Cerebellar nuclear complex (tissue), 1 donor: ENCODE measurements at regions not wholly inside any gene's neighbourhood (a gene's known extent, or its start where the extent isn't known, plus 50 kb on each side); places are given as distances from the start of the nearest gene placed in this dataset.
"Not testable (repeated sequence)": the region's sequence is repeated elsewhere in the genome, so short reads cannot be mapped to it uniquely, and the experiment has no call there.

Source experiments
- DNase-seq, 2 experiments: peaks; one replicate each; lab custom pipeline; 2025; lab: John Stamatoyannopoulos, UW

DNA sequence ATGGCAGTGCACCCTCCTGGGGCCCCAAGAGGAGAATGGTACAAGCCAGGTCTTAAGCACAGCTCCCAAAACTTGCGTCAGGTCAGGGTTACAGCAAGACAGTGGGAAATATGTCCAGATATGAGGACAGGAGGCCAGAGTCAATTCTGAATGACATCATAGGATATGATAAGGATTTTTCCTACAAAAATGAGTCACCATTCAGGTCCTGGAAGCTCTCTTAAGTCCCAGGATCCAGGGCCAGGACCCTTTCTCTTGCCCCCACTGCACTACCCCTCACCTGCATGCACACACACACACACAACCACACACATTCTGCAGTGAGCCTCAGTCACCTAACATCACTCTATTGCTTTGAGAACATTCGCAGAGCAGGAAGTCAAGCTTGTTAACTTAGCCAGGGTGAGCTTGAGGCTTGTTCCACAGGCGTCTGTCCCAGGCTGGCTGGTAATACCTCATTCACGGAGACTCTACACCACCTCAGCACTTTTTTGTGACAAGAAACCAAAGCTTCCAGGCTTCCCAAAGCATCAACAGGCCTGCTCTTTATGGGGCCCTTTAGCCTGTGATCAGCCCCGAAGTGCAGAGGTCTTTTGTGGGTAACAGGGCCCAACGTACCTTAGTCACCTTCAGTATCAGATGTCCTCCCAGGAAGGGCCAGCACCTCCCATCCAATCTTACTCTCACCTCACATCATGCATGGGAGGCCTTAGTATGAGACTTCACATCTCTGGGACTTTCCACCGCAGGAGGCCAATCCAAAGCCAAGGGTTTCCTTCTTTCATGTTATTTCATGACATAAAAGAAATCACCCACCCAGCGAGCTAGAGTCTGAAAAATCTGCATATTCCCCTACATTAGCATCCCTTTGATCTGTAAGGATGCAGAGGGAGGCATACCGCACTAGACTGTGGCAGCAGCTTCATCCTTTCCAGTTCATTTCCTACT is 74.0 kb upstream of the LIPC start:
- DNase-seq: no peak

DNA sequence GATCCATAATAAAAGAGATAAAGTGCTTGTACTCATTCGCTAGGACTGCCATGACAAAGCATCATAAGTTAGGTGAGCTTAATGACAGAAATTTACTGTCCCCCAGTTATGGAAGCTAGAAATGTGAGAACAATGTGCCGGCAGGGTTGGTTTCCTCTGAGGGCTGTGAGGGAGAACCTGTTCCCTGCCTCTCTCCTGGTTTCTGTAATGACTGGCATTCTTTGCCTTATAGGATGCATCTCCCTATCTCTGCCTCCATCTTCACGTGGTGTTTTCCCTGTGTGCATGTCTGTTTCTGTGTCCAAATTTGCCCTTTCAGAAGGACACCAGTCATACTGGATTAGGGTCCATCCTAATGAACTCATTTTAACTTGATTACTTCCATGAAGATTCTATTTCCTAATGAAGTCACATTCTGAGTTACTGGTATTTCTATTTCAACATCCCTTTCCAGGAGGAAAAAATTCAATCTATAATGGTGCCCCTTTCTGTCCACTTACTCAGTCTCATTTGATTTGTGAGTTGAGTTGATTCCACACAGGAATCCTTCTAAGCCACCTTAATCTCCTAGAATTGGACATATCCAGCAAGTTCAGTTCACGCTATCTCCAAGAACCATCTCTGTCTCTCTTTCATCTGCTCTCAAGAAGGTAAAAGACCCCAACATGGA is 71.2 kb upstream of the LIPC start:
- no peak for DNase-seq

DNA sequence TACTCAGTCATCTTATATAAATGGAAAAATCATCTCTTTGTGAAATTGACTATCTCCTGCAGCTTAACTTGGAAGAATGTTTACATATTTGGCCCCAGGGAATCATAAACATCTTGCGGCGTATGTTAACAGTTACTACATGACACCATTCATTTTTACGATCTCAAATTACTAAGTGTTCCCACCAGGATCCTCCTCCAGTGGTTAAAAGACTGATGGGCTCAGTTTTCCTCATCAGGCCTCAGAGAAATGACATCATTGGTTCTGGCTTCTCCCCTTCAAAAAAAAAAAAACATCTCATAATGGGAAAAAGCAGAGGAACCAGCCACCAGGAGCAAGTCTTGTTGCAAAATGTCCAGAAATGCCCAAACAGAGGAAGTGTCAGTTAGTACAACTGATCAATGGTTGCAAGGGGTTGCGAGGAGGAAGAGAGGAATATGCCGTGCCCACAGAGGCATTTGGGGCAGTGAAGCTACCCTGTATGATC is 70.5 kb upstream of the LIPC start:
- DNase-seq: no peak

DNA sequence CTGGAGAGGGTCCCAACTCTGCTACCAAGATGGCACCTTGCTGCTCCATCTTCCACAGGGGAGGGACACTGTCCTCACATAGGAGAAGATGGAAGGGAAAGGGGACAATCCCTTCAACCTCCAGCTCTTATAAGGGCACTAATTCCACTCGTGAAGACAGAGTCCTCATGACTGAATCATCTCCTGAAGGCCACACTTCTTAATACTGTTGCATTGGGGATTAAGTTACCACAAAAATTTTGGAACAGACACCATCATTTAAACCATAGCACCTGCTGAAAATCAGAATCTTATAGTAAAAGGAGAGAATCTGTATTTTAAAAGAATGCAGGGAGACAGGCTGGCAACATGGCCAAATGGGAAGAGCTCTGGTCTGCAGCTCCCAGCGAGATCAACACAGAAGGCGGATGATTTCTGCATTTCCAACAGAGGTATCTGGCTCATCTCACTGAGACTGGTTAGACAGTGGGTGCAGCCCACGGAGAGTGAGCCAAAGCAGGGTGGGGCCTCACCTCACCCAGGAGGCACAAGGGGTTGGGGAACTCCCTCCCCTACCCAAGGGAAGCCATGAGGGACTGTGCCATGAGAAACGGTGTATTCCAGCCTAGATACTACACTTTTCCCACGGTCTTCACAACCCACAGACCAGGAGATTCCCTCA is 69.4 kb upstream of the LIPC start:
- no peak for DNase-seq

DNA sequence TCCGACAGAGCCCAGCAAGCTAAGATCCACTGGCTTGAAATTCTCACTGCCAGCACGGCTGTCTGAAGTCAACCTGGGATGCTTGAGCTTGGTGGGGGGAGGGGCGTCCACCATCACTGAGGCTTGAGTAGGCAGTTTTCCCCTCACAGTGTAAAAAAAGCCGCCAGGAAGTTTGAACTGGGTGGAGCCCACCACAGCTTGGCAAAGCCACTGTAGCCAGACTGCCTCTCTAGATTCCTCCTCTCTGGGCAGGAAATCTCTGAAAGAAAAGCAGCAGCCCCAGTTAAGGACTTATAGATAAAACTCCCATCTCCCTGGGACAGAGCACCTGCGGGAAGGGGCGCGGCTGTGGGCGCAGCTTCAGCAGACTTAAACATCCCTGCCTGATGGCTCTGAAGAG is 68.7 kb upstream of the LIPC start:
- not testable (repeated sequence) for DNase-seq

DNA sequence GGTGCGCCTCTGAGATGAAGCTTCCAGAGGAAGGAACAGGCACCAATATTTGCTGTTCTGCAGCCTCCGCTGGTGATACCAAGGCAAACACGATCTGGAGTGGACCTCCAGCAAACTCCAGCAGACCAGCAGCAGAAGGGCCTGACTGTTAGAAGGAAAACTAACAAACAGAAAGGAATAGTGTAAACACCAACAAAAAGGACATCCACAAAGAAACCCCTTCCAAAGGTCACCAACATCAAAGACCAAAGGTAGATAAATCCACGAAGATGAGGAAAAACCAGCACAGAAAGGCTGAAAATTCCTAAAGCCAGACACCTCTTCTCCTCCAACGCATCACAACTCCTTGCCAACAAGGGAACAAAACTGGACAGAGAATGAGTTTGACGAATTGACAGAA is 68.1 kb upstream of the LIPC start:
- not testable (repeated sequence) for DNase-seq

DNA sequence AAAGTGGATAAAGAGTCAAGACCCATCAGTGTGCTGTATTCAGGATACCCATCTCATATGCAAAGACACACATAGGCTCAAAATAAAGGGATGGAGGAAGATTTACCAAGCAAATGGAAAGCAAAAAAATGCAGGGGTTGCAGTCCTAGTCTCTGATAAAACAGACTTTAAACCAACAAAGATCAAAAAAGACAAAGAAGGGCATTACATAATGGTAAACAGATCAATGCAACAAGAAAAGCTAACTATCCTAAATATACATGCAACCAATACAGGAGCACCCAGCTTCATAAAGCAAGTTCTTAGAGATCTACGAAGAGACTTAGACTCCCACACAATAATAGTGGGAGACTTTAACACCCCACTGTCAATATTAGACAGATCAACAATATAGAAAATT is 66.7 kb upstream of the LIPC start:
- not testable (repeated sequence) for DNase-seq

DNA sequence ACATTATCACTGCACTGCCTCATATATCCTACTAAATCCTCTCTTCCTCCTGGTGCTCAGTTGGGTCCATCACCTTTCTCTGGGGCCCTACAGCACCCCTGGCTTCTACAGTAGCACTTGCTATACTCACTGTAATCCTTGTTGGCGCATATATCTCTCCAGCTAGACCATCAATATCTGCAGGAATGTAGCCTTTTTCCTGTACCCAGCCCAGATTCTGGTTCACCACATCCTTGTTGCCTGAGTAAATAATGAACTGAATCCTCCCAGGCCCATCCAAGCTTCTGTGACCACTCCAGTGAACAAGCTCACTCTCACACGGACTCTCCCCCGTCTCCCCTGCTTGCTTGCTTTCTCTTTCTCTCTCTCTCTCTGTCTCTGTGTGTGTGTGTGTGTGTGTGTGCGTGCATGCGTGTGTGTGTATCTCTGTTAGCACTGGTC is 62.5 kb upstream of the LIPC start:
- DNase-seq: no peak

DNA sequence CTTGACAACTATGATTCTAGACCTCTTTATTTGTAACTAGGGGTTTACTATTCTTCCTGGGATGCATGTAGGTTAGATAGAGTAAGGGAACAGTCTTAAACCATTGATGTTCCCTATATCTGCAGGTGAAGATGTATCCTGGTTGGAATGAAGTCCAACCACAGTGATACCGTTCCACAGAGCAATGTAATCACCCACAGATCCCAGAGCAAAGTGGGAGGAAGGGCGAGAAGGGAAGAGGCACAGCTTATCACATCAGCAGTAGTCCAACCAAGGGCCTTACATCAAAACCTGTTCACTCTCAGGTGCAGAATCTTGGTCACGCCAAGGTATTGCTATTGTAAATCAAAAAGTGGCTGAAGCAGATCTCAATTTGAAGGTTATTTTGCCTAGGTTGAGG is 61.8 kb upstream of the LIPC start:
- no peak for DNase-seq

DNA sequence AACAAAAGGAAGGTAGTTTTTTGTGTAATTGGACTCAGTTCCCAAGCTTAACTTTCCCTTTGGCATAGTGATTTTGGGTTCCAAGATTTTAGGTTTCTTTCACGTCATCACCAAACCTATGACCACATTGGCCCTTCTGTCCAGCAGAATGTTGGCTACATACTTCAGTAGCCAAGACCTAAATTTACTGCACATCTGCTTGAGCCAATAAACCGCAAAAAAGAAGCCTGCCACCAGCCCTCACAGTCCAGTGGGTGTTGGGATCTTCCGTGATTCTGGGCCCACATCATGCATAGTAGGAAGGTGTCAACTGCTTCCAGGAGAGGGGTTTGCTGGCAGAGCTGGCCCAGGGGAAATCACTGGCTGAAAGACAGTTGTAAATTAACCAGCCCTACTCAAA is 57.6 kb upstream of the LIPC start:
- DNase-seq: no peak

DNA sequence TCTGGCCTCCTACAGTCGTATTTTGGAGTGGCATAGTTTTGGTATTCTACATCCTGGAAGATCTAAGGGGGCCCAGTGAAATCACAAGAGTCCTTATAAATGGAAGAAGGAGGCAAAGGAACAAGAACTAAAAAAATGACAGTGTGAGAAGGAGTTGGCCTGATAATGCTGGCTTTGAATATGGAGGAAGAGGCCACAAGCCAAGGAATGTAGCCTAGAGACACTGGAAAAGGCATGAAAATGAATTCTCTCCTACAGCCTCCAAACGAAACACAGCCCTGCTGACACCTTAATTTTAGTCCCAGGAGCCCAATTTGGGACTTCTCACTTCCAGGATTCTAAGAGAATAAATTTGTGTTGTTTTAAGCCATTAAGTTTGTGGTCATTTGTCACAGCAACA is 54.6 kb upstream of the LIPC start:
- no peak for DNase-seq

DNA sequence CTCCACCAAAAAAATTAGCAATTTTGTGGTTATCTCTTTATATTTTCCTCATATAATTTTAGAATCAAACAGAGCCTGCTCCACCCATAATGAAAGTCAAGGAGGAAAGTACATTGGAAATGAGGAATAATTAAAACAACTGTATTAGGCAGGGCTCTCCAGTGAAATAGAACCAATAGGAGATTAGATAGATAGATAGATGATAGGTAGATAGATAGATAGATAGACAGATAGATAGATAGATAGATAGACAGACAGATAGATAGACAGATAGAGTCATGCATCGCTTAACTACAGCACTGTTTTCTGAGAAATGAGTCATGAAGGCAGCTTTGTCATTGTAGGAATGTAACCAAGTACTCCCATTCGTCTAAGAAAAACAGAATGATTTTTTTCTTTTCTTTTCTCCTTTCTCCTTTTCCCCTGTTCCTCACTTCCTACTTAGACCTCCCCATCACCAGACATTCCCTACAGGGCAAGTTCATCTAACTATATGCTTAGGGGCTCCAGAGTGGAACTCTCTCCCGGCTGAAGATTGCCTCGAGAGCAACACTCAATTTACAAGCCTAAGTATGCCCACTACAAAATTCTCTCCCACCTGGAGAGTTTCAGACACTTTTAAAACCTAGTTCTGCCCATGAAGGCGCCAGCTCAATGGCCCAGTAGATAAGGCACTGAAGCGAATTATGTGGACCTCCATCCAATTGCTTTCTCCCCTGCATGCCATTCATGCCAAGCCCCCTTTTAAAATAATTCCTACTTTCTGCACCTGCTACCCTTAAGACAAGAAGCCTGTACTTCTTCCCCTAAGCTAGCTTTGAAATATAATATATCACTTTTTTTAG is 53.3 kb upstream of the LIPC start:
- no peak for DNase-seq

DNA sequence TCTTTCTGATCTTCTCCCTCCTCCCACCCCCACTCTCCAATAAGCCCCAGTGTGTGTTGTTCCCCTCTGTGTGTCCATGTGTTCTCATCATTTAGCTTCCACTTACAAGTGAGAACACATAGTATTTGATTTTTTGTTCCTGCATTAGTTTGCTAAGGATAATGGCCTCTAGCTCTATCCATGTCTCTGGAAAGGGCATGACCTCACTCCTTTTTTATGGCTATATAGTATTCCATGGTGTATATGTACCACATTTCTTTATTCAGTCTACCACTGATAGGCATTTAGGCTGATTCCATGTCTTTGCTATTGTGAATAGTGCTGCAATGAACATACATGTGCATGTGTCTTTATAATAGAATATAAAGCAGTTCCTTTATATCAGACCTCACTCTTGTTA is 52.3 kb upstream of the LIPC start:
- DNase-seq: not testable (repeated sequence)

DNA sequence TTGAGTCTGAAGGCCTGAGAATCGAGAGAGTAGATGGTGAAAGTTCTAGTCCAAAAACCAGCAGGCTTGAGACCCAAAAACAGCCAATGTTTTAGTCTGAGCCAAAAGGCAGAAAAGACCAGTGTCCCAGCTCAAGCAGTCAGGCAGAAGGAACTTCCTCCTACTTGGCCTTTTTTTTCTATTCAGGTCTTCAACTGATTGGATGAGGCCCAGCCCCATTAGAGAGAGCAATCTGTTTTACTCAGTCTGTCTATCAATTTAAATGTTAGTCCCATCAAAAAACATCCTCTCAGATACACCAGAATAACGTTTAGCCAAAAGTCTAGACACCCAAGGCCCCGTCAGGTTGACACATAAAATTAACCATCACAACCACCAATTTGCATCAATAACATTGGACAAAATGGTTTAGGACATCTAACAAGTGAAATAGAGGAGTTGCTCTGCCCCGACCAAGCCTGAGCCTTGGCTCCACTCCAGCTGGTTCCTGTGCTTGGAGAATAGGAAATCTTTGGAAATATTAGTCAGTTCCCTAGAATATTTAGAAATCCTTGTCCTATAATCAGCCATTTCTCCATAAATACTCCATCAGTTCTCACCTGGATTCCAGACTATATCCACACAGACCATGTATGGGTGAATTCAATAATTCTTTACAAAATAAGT is 51.4 kb upstream of the LIPC start:
- peak in 1 of 2 experiments; percentile 30 for DNase-seq

DNA sequence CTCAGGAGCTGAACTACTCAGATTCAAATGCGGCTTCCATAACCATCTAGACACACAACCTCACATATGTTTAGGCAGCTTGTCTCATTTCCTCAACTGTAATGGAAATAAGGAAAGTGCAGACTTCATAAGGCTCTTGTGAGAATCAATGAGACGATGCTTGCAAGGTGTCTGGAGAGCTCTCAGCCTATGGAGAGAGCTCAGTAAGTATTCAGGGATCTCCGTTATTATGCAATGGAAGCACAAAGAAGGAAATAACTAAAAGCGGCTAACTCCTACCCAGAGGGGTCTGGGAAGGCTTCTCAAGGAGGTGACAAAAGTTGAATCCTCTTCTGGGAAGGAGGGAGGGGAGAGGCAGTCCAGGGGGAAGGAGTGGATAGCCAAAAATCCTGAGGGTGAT is 50.1 kb upstream of the LIPC start:
- DNase-seq: no peak
